RCC 7860 (cell line): ENCODE measurements at regions not wholly inside any gene's neighbourhood (a gene's known extent, or its start where the extent isn't known, plus 50 kb on each side); places are given as distances from the start of the nearest gene placed in this dataset.

ENCODE experiments used
- DNase-seq: peaks from one replicate; pipeline ENCODE4 v3.0.0-alpha.2; 2015; ENCODE audit warnings: low spot score
- FAIRE-seq: peaks from 2 replicates; lab custom pipeline; 2012; peaks lifted over from hg19 to GRCh38; lab: Jason Lieb, UNC

GRCh38 chr9:21561502-21561901, 79.4 kb upstream of the IFNE start:
- FAIRE-seq: no peak
- DNase-seq: no peak

GRCh38 chr9:21564175-21564574, 82.1 kb upstream of the IFNE start:
- DNase-seq (no peak), FAIRE-seq (no peak)

- FAIRE-seq (no peak), DNase-seq (no peak)
Observed at GRCh38 chr9:21565155-21565554, 83.0 kb upstream of the IFNE start.

GRCh38 chr9:21567926-21568325, 85.8 kb upstream of the IFNE start:
- DNase-seq: no peak
- no peak for FAIRE-seq

GRCh38 chr9:21568484-21568883, 86.4 kb upstream of the IFNE start:
- FAIRE-seq: no peak
- no peak for DNase-seq

GRCh38 chr9:21569721-21570120, 87.6 kb upstream of the IFNE start:
- FAIRE-seq (no peak), DNase-seq (no peak)

GRCh38 chr9:21570643-21571275, 88.6 kb upstream of the IFNE start:
- FAIRE-seq (no peak), DNase-seq (no peak)

- DNase-seq: no peak
Observed at GRCh38 chr9:21574261-21574660, 92.1 kb upstream of the IFNE start.

GRCh38 chr9:21576331-21577189, 94.4 kb upstream of the IFNE start:
- FAIRE-seq (peak; percentile 96), DNase-seq (peak; percentile 90)

More at GRCh38 chr9:21574261-21574660, 92.1 kb upstream of the IFNE start:
- no peak for FAIRE-seq

- FAIRE-seq (peak; percentile 82), DNase-seq (peak; percentile 34)
Observed at GRCh38 chr9:21579247-21579671, 97.1 kb upstream of the IFNE start.

- DNase-seq (no peak), FAIRE-seq (no peak)
Observed at GRCh38 chr9:21579743-21580142, 97.6 kb upstream of the IFNE start.

- FAIRE-seq: no peak
- DNase-seq: no peak
Observed at GRCh38 chr9:21580636-21581378, 98.7 kb upstream of the IFNE start.

GRCh38 chr9:21583628-21584377, 101.7 kb upstream of the IFNE start:
- DNase-seq (no peak), FAIRE-seq (no peak)

- FAIRE-seq (no peak), DNase-seq (no peak)
Observed at GRCh38 chr9:21584890-21585289, 102.8 kb upstream of the IFNE start.

- DNase-seq: no peak
- FAIRE-seq: no peak
Observed at GRCh38 chr9:21585756-21586752, 103.9 kb upstream of the IFNE start.

- FAIRE-seq (no peak), DNase-seq (no peak)
Observed at GRCh38 chr9:21589344-21590056, 107.4 kb upstream of the IFNE start.

GRCh38 chr9:21590058-21590996, 108.2 kb upstream of the IFNE start:
- DNase-seq (no peak), FAIRE-seq (no peak)
